Left lung (tissue), 4 donors: ENCODE measurements at regions not wholly inside any gene's neighbourhood (a gene's known extent, or its start where the extent isn't known, plus 50 kb on each side); places are given as distances from the start of the nearest gene placed in this dataset.

Experiments used
- ATAC-seq: fragments of 200-7000 bp; cut with Tn5 transposase; one replicate; pipeline ENCODE4 v1.9.1; 2020; ENCODE audit warnings: moderate library complexity
- DNase-seq, 4 donors: peaks; one replicate each; pipeline ENCODE4 v3.0.0-alpha.2; 2013 to 2020
- H3K27ac ChIP-seq, 2 donors: fragments of 200-600 bp; sonication (generic) in 1 of 2; one replicate each; pipeline versions ENCODE4 v1.5.0 to v1.8.0; 2020 to 2021
- H3K27me3 ChIP-seq, 2 donors: fragments of 200-600 bp; sonication (generic) in 1 of 2; one replicate each; pipeline versions ENCODE4 v1.5.0 to v1.8.0; 2020 to 2021
- H3K36me3 ChIP-seq, 2 donors: fragments of 200-600 bp; sonication (generic) in 1 of 2; one replicate each; pipeline versions ENCODE4 v1.5.0 to v1.8.0; 2020 to 2021
- H3K4me1 ChIP-seq, 2 donors: fragments of 200-600 bp; one replicate each; pipeline ENCODE4 v1.8.0; 2021
- H3K4me3 ChIP-seq, 2 donors: fragments of 200-600 bp; sonication (generic) in 1 of 2; one replicate each; pipeline versions ENCODE4 v1.5.0 to v1.8.0; 2020 to 2021; ENCODE audit warnings: mild to moderate bottlenecking in 1 of 2
- H3K9me3 ChIP-seq, 2 donors: fragments of 200-600 bp; sonication (generic) in 1 of 2; one replicate each; pipeline versions ENCODE4 v1.5.0 to v1.8.0; 2020 to 2021
- intact Hi-C, 2 donors: fragments of 100-400 bp; cut with DNase I; formaldehyde crosslinking; loops; one replicate each; pipeline versions ENCODE4 v1.11.2 to v1.14.2; 2022
- TF ChIP-seq, protein P1 (sequence below), 2 donors: fragments of 200-600 bp; sonication (generic) in 1 of 2; IDR thresholded peaks; one replicate each; pipeline versions ENCODE4 v1.5.0 to v1.8.0; 2021; ENCODE audit warnings: antibody characterized with exemption in 2 of 2
- donor health status: DM: no; HTN: yes; CAD: no.
- donor health status: DM: no; HTN: no; CAD: no.

DNA sequence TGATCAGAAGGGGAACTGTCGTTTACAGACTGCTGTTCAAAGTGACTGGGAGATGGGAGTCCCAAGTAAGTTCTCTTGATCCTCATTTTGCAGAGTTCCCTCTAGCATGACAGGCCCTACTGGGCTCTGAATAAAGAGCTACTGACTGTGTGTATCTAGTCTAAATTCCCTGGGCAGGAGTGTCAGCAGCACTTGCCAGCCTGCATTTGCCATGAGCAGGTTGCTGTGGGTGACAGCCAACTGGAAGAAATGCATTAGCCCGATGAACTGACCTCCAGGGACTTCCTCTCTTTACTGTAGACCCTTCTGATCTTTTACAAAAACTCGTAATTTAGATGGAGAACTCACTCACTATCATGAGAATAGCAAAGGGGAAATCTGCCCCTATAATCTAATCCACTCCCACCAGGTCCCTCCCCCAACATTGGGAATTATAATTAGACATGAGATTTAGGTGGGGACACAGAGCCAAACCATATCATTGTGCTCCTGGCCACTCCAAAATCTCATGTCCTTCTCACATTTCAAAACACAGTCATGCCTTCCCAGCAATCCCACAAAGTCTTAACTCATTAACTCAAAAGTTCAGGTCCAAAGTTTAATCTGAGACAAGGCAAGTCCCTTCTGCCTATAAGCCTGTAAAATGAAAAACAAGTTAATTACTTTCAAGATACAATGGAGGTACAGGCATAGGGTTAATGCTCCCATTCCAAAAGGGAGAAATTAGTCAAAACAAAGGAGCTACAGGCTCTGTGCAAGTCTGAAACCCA is 78.9 kb upstream of the CXCL14 start:
- DNase-seq, result no peak
- no peaks in the 10 kb centered on the region for H3K27me3 ChIP-seq
- H3K27ac ChIP-seq, result no peak overlapping the region
- no peaks in the 10 kb centered on the region for H3K4me1 ChIP-seq
- H3K36me3 ChIP-seq, result no peaks in the 10 kb centered on the region
- no peak for ATAC-seq
- TF ChIP-seq, protein P1, sequence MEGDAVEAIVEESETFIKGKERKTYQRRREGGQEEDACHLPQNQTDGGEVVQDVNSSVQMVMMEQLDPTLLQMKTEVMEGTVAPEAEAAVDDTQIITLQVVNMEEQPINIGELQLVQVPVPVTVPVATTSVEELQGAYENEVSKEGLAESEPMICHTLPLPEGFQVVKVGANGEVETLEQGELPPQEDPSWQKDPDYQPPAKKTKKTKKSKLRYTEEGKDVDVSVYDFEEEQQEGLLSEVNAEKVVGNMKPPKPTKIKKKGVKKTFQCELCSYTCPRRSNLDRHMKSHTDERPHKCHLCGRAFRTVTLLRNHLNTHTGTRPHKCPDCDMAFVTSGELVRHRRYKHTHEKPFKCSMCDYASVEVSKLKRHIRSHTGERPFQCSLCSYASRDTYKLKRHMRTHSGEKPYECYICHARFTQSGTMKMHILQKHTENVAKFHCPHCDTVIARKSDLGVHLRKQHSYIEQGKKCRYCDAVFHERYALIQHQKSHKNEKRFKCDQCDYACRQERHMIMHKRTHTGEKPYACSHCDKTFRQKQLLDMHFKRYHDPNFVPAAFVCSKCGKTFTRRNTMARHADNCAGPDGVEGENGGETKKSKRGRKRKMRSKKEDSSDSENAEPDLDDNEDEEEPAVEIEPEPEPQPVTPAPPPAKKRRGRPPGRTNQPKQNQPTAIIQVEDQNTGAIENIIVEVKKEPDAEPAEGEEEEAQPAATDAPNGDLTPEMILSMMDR (IDR thresholded peaks at IDR 0.05), result no peak
- no peak overlapping the region for H3K4me3 ChIP-seq
- peaks cover 0 to 14% of the 10 kb centered on the region in 2 donors for H3K9me3 ChIP-seq
- intact Hi-C loops, result no loop called here

DNA sequence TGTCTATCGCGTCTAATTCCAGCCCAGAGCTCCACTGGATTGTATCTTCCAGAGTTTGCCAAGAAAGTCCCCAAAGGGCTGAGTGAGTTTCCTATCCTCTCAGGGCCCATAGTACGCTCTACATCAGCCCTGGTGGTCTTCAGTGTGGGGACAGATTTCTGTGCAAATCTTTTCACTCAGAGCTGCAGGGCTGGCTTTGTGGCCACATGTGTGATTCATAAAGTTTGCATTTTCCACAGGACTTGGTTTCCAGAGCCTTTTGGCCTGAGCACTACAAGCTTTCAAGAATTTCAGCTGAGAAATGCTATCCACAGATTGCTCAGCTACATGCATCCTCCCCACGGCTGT is 76.7 kb upstream of the CXCL14 start:
- ATAC-seq (peak; percentile 60), DNase-seq (peak in 1 of 4 donors; percentile 41)
- H3K4me3 ChIP-seq, result no peak overlapping the region
- TF ChIP-seq, protein P1 (IDR thresholded peaks at IDR 0.05), result no peak
- H3K27me3 ChIP-seq, result no peaks in the 10 kb centered on the region
- H3K4me1 ChIP-seq, result no peaks in the 10 kb centered on the region
- intact Hi-C loops, result no loop called here
- H3K36me3 ChIP-seq, result no peaks in the 10 kb centered on the region
- no peak overlapping the region for H3K27ac ChIP-seq
- H3K9me3 ChIP-seq, result peaks cover 0 to 14% of the 10 kb centered on the region in 2 donors

DNA sequence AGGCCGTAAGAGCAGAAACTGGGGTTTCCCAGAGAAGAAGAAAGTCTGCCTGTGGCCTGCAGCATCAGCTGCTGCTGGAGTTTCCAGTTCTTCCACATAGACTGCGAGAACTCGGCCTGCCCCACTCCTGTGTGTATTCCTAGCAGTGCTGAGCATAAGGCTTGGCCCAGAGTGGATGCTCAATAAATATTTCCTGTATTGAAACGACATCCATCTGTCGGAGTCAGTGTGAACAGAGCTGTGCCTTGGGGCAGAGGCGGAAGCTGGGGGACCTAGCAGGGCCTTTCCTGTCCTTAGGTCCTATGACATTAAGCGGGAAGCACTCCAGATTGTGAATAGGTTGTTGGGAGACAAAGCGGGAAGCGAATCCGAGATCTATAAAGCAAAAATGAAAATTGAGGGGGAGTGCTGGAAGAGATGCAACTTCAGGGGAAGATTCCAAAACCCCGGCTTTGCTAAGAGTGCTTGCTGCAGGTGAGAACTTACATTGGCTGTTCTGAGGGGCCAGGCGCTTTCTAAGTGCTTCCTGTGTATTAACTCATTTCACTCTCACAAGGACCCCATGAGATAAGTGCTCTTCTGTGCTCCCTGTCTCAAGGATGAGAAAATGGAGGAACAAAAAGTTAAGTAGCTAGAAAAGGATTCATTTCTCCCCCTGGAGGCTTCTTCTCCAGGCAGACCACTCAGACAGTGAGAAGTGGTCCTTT is 76.1 kb upstream of the CXCL14 start:
- TF ChIP-seq, protein P1 (IDR thresholded peaks at IDR 0.05), result no peak
- H3K27ac ChIP-seq, result no peak overlapping the region

DNA sequence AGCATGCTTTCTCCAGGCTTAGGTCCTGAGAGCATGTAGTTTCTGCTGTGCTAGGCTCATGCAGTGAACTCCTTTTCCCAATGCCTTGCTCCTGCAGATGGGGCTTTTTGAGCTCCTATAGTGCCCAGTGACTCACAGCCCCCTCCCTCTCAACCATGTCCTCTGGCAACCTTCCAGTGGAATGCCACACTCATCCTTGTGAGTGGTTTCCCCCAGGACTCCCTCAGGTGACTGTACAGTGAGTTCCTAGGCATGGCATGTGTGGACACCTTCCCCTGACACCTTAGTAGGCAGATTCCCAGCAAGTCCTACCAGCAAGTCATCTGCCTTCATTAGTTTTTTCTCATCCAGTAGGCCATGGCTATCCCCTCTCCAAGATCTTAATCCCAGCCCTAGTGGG is 72.4 kb upstream of the CXCL14 start:
- DNase-seq, result no peak
- TF ChIP-seq, protein P1 (IDR thresholded peaks at IDR 0.05), result no peak
- peak; percentile 17 for ATAC-seq

More for the DNA sequence above, 76.1 kb upstream of the CXCL14 start:
- peaks cover 0 to 14% of the 10 kb centered on the region in 2 donors for H3K9me3 ChIP-seq
- no peak overlapping the region for H3K4me3 ChIP-seq
- no peaks in the 10 kb centered on the region for H3K4me1 ChIP-seq
- H3K27me3 ChIP-seq, result no peaks in the 10 kb centered on the region
- H3K36me3 ChIP-seq, result no peaks in the 10 kb centered on the region
- DNase-seq, result no peak
- intact Hi-C loops, result no loop called here
- peak; percentile 22 for ATAC-seq

DNA sequence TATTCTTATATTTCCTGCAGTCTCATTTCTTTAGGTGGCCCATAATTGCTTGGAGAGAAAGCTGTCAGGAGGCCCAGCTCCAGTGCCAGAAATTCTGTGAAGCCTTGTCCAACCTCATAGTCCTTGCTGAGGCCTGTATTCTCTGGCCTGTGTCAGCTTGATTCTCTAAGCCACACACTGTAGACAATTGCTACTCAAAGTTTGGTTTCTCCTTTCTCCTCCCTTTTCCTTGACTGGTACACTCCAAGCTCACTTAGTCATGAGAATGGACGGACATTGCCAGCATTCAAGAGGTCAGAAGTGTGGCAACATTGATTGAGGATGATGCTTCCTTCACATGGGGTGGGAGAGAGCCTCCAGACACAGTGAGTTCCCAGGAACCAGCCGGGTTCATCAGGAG is 71.3 kb upstream of the CXCL14 start:
- Histone ChIP-seq H3K4me1 (no peaks in the 10 kb centered on the region), H3K27ac (no peak overlapping the region), H3K27me3 (no peaks in the 10 kb centered on the region), H3K36me3 (no peaks in the 10 kb centered on the region), H3K9me3 (no peaks in the 10 kb centered on the region), H3K4me3 (no peak overlapping the region)
- intact Hi-C loops, result no loop called here
- no peak for DNase-seq
- no peak for ATAC-seq
- TF ChIP-seq, protein P1 (IDR thresholded peaks at IDR 0.05), result no peak

More for the DNA sequence above, 72.4 kb upstream of the CXCL14 start:
- no peaks in the 10 kb centered on the region for H3K27me3 ChIP-seq
- no peaks in the 10 kb centered on the region for H3K4me1 ChIP-seq
- no peaks in the 10 kb centered on the region for H3K36me3 ChIP-seq
- no peaks in the 10 kb centered on the region for H3K9me3 ChIP-seq
- no peak overlapping the region for H3K27ac ChIP-seq
- no peak overlapping the region for H3K4me3 ChIP-seq
- intact Hi-C loops, result no loop called here
